ENCODE measurements at regions not wholly inside any gene's neighbourhood (a gene's known extent, or its start where the extent isn't known, plus 50 kb on each side); places are given as distances from the start of the nearest gene placed in this dataset.
"Not testable (repeated sequence)": the region's sequence is repeated elsewhere in the genome, so short reads cannot be mapped to it uniquely, and the experiment has no call there.

- H3K36me3 ChIP-seq (ENCODE audit: control insufficient read depth in 1 of 2, insufficient read depth in 2 of 2, low read length in 2 of 2): no peaks in the 10 kb centered on the region
- H3K27me3 ChIP-seq (ENCODE audit: low read depth, low read length): no peaks in the 10 kb centered on the region
- no peak overlapping the region for H3K27ac ChIP-seq (ENCODE audit: low read length)
- H3K9me3 ChIP-seq (ENCODE audit: control insufficient read depth in 1 of 2, low read length in 2 of 2): peaks cover 0 to 2% of the 10 kb centered on the region in 2 donors
- H3K4me1 ChIP-seq (ENCODE audit: control insufficient read depth in 1 of 2, insufficient read depth in 2 of 2, low read length in 2 of 2): peaks cover 0 to 20% of the 10 kb centered on the region in 2 donors
- peak overlapping the region in 1 of 2 donors; percentile 65 for H3K4me3 ChIP-seq (ENCODE audit: low read depth in 1 of 2, low read length in 2 of 2)
These were observed 146.5 kb downstream of the CCDC74A start for GRCh38 chr2:131674174-131674507.

DNA sequence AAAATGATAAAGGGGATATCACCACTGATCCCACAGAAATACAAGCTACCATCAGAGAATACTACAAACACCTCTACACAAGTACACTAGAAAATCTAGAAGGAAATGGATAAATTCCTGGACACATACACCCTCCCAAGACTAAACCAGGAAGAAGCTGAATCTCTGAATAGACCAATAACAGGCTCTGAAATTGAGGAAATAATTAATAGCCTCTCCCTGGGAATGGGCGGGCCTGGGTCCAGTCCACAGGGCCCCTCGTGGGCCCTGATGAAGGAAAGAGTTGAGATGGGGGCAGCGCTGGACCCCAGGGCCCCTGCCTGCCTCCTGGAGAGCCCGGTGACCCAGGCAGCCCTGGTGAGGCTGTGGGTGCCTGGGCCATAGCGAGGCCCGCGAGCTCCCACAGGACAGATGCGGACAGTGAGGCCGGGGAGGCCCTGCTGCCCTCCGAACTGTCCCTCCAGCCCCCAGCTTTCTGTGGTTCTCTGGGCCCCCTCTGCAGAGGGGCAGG lies 154.0 kb downstream of the CCDC74A start:
- peak overlapping the region; percentile 8 for H3K27ac ChIP-seq (ENCODE audit: low read length)
- H3K36me3 ChIP-seq (ENCODE audit: control insufficient read depth in 1 of 2, insufficient read depth in 2 of 2, low read length in 2 of 2); H3K9me3 ChIP-seq (ENCODE audit: control insufficient read depth in 1 of 2, low read length in 2 of 2); H3K4me1 ChIP-seq (ENCODE audit: control insufficient read depth in 1 of 2, insufficient read depth in 2 of 2, low read length in 2 of 2); H3K27me3 ChIP-seq (ENCODE audit: low read depth, low read length): not testable (repeated sequence)
- H3K4me3 ChIP-seq (ENCODE audit: low read depth in 1 of 2, low read length in 2 of 2): peak overlapping the region; percentile 68 to 69

- Histone ChIP-seq H3K36me3 (ENCODE audit: control insufficient read depth in 1 of 2, insufficient read depth in 2 of 2, low read length in 2 of 2) (no peaks in the 10 kb centered on the region), H3K4me1 (ENCODE audit: control insufficient read depth in 1 of 2, insufficient read depth in 2 of 2, low read length in 2 of 2) (no peaks in the 10 kb centered on the region), H3K27ac (ENCODE audit: low read length) (peak overlapping the region; percentile 8), H3K9me3 (ENCODE audit: control insufficient read depth in 1 of 2, low read length in 2 of 2) (no peaks in the 10 kb centered on the region), H3K27me3 (ENCODE audit: low read depth, low read length) (no peaks in the 10 kb centered on the region), H3K4me3 (ENCODE audit: low read depth in 1 of 2, low read length in 2 of 2) (peak overlapping the region; percentile 68 to 69)
These were observed 154.6 kb downstream of the CCDC74A start for GRCh38 chr2:131682122-131682944.

GRCh38 chr2:131682945-131683330 lies 155.2 kb downstream of the CCDC74A start:
- H3K27me3 ChIP-seq (ENCODE audit: low read depth, low read length); H3K36me3 ChIP-seq (ENCODE audit: control insufficient read depth in 1 of 2, insufficient read depth in 2 of 2, low read length in 2 of 2); H3K27ac ChIP-seq (ENCODE audit: low read length); H3K9me3 ChIP-seq (ENCODE audit: control insufficient read depth in 1 of 2, low read length in 2 of 2); H3K4me1 ChIP-seq (ENCODE audit: control insufficient read depth in 1 of 2, insufficient read depth in 2 of 2, low read length in 2 of 2): not testable (repeated sequence)
- H3K4me3 ChIP-seq (ENCODE audit: low read depth in 1 of 2, low read length in 2 of 2): peak overlapping the region; percentile 68 to 69

DNA sequence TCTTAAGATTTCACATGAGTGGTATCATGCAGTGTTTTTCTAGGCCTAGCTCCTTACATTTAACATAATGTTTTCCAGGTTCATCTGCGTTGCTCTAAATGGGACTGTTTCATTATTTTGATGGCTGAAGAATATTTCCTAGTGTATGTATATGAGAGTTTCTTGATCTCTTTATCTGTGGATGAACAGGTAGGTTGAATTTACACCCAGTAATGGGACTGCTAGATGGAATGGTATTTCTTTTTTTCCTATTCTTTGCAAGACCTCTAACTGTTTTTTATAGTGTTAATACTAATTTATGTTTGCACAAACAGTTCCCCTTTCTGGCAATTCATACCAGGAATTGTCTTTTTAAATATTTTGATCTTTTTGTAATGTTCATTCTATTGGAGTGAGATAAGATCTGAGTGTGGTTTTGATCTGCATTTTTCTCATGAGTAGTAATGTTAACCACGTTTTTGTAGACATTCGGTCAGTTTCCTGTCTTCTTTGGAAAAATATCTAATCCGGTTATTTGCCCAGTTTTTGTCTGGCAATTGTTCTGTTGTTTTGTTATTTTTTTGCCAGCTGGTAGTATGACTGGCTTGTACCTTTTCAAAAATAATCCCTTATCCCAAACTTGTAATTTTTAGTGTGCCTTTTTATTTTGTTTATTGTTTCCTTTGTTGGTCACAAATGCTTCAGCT lies 157.1 kb downstream of the CCDC74A start:
- not testable (repeated sequence) for H3K27ac ChIP-seq (ENCODE audit: low read length); H3K4me3 ChIP-seq (ENCODE audit: low read depth in 1 of 2, low read length in 2 of 2); H3K4me1 ChIP-seq (ENCODE audit: control insufficient read depth in 1 of 2, insufficient read depth in 2 of 2, low read length in 2 of 2)

GRCh38 chr2:131686164-131686893 lies 158.6 kb downstream of the CCDC74A start:
- not testable (repeated sequence) for H3K9me3 ChIP-seq (ENCODE audit: control insufficient read depth in 1 of 2, low read length in 2 of 2); H3K27ac ChIP-seq (ENCODE audit: low read length)

More for the DNA sequence above, 157.1 kb downstream of the CCDC74A start:
- H3K36me3 ChIP-seq (ENCODE audit: control insufficient read depth in 1 of 2, insufficient read depth in 2 of 2, low read length in 2 of 2); H3K9me3 ChIP-seq (ENCODE audit: control insufficient read depth in 1 of 2, low read length in 2 of 2); H3K27me3 ChIP-seq (ENCODE audit: low read depth, low read length): not testable (repeated sequence)

GRCh38 chr2:131686894-131687238 lies 159.2 kb downstream of the CCDC74A start:
- not testable (repeated sequence) for H3K36me3 ChIP-seq (ENCODE audit: control insufficient read depth in 1 of 2, insufficient read depth in 2 of 2, low read length in 2 of 2); H3K27me3 ChIP-seq (ENCODE audit: low read depth, low read length); H3K27ac ChIP-seq (ENCODE audit: low read length); H3K9me3 ChIP-seq (ENCODE audit: control insufficient read depth in 1 of 2, low read length in 2 of 2); H3K4me3 ChIP-seq (ENCODE audit: low read depth in 1 of 2, low read length in 2 of 2); H3K4me1 ChIP-seq (ENCODE audit: control insufficient read depth in 1 of 2, insufficient read depth in 2 of 2, low read length in 2 of 2)

More at GRCh38 chr2:131686164-131686893, 158.6 kb downstream of the CCDC74A start:
- H3K36me3 ChIP-seq (ENCODE audit: control insufficient read depth in 1 of 2, insufficient read depth in 2 of 2, low read length in 2 of 2); H3K27me3 ChIP-seq (ENCODE audit: low read depth, low read length); H3K4me3 ChIP-seq (ENCODE audit: low read depth in 1 of 2, low read length in 2 of 2); H3K4me1 ChIP-seq (ENCODE audit: control insufficient read depth in 1 of 2, insufficient read depth in 2 of 2, low read length in 2 of 2): not testable (repeated sequence)

DNA sequence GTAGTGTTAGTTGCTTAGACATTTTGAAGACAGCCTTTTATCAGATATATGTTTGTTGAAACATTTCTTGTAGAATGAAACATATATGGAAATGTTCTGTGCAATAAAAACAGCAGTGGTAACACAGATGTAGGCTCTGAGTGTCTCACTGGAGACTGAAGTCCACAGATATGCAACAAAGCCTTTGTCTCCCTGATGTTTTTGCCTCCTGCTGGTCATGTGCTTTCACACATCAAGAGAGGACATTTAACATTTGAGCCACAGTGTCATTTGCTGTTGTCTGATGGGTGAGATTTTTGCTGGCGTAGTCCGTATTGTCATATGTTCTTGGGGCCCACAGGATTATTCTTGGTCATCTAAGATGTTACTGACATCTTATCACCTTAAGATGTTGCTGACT lies 161.4 kb downstream of the CCDC74A start:
- H3K36me3 ChIP-seq (ENCODE audit: control insufficient read depth in 1 of 2, insufficient read depth in 2 of 2, low read length in 2 of 2); H3K4me1 ChIP-seq (ENCODE audit: control insufficient read depth in 1 of 2, insufficient read depth in 2 of 2, low read length in 2 of 2); H3K27ac ChIP-seq (ENCODE audit: low read length); H3K9me3 ChIP-seq (ENCODE audit: control insufficient read depth in 1 of 2, low read length in 2 of 2); H3K4me3 ChIP-seq (ENCODE audit: low read depth in 1 of 2, low read length in 2 of 2); H3K27me3 ChIP-seq (ENCODE audit: low read depth, low read length): not testable (repeated sequence)

- not testable (repeated sequence) for H3K27me3 ChIP-seq (ENCODE audit: low read depth, low read length); H3K4me1 ChIP-seq (ENCODE audit: control insufficient read depth in 1 of 2, insufficient read depth in 2 of 2, low read length in 2 of 2); H3K36me3 ChIP-seq (ENCODE audit: control insufficient read depth in 1 of 2, insufficient read depth in 2 of 2, low read length in 2 of 2); H3K4me3 ChIP-seq (ENCODE audit: low read depth in 1 of 2, low read length in 2 of 2); H3K27ac ChIP-seq (ENCODE audit: low read length); H3K9me3 ChIP-seq (ENCODE audit: control insufficient read depth in 1 of 2, low read length in 2 of 2)
These were observed 183.6 kb downstream of the CCDC74A start for GRCh38 chr2:131711268-131711667.

GRCh38 chr2:131717907-131718306 lies 190.2 kb downstream of the CCDC74A start:
- not testable (repeated sequence) for H3K27ac ChIP-seq (ENCODE audit: low read length); H3K9me3 ChIP-seq (ENCODE audit: control insufficient read depth in 1 of 2, low read length in 2 of 2); H3K27me3 ChIP-seq (ENCODE audit: low read depth, low read length); H3K36me3 ChIP-seq (ENCODE audit: control insufficient read depth in 1 of 2, insufficient read depth in 2 of 2, low read length in 2 of 2); H3K4me1 ChIP-seq (ENCODE audit: control insufficient read depth in 1 of 2, insufficient read depth in 2 of 2, low read length in 2 of 2); H3K4me3 ChIP-seq (ENCODE audit: low read depth in 1 of 2, low read length in 2 of 2)

GRCh38 chr2:131721163-131721562 lies 193.5 kb downstream of the CCDC74A start:
- not testable (repeated sequence) for H3K4me1 ChIP-seq (ENCODE audit: control insufficient read depth in 1 of 2, insufficient read depth in 2 of 2, low read length in 2 of 2); H3K27me3 ChIP-seq (ENCODE audit: low read depth, low read length); H3K9me3 ChIP-seq (ENCODE audit: control insufficient read depth in 1 of 2, low read length in 2 of 2); H3K36me3 ChIP-seq (ENCODE audit: control insufficient read depth in 1 of 2, insufficient read depth in 2 of 2, low read length in 2 of 2); H3K4me3 ChIP-seq (ENCODE audit: low read depth in 1 of 2, low read length in 2 of 2); H3K27ac ChIP-seq (ENCODE audit: low read length)

Measured in muscle layer of duodenum (tissue), 2 donors.